ENCODE measurements at regions not wholly inside any gene's neighbourhood (a gene's known extent, or its start where the extent isn't known, plus 50 kb on each side); places are given as distances from the start of the nearest gene placed in this dataset.

DNA sequence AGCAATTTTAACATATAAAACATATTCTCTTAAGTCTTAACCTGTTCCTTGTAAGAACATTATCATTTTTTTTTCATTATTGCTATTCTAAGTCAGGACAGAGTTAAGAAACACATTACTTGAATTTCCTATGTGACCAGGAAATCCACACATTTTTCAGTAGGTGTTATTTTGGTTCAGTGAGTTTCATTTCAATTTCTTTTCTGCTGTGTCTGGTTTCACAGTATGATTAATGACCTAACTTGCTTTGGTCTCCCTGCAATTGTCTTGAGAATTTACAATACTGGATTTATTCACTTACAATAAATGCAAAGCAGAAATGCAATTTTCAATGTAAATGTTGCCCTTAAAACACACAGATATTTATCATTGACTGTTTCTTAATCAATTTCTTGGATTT is 396.9 kb upstream of the TMTC1 start:
- no peaks in the 10 kb centered on the region for H3K36me3 ChIP-seq
- H3K4me3 ChIP-seq = no peak overlapping the region
- TF ChIP-seq, protein P1, sequence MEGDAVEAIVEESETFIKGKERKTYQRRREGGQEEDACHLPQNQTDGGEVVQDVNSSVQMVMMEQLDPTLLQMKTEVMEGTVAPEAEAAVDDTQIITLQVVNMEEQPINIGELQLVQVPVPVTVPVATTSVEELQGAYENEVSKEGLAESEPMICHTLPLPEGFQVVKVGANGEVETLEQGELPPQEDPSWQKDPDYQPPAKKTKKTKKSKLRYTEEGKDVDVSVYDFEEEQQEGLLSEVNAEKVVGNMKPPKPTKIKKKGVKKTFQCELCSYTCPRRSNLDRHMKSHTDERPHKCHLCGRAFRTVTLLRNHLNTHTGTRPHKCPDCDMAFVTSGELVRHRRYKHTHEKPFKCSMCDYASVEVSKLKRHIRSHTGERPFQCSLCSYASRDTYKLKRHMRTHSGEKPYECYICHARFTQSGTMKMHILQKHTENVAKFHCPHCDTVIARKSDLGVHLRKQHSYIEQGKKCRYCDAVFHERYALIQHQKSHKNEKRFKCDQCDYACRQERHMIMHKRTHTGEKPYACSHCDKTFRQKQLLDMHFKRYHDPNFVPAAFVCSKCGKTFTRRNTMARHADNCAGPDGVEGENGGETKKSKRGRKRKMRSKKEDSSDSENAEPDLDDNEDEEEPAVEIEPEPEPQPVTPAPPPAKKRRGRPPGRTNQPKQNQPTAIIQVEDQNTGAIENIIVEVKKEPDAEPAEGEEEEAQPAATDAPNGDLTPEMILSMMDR (IDR thresholded peaks at IDR 0.05 in 4 of 5, conservative IDR thresholded peaks at IDR 0.05 in 1 of 5) = no peak
- no peak for TF ChIP-seq POLR2A (IDR thresholded peaks at IDR 0.05)
- intact Hi-C loops (cut with DNase I; ENCODE audit: low total_unique reads) (no loop called here), in situ Hi-C loops (cut with MboI; ENCODE audit: low sequenced_read_pairs in 4 of 4) (no loop called here)
- no peaks in the 10 kb centered on the region for H3K9me3 ChIP-seq
- no peaks in the 10 kb centered on the region for H3K27me3 ChIP-seq
- no peak for ATAC-seq
- no peaks in the 10 kb centered on the region for H3K4me1 ChIP-seq
- H3K27ac ChIP-seq = no peak overlapping the region
- no peak for DNase-seq

DNA sequence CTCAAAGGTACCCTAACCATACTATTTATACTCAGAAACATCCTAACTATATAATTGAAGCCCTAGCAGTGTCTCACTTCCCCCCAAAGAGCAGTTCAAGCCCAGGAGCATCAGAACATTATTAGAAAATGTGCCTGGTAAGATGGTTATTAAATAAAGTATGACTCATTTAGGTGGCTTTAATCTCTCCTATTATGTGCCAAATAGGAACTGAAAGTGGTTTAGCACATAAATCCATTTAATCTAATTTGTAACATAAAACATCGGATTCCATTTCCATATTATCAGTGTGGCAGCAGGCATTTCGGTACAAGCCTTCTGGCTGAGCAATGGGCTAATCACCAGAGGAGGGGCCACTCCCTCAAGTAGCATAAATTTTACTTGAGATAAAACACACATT is 395.2 kb upstream of the TMTC1 start:
- in situ Hi-C loops (cut with MboI; ENCODE audit: low sequenced_read_pairs in 4 of 4) = no loop called here
- H3K27ac ChIP-seq = no peak overlapping the region
- no peaks in the 10 kb centered on the region for H3K27me3 ChIP-seq
- DNase-seq (no peak), ATAC-seq (no peak)
- H3K9me3 ChIP-seq = no peaks in the 10 kb centered on the region
- intact Hi-C loops (cut with DNase I; ENCODE audit: low total_unique reads) = no loop called here
- H3K4me3 ChIP-seq = no peak overlapping the region
- TF ChIP-seq POLR2A (IDR thresholded peaks at IDR 0.05) = no peak
- TF ChIP-seq, protein P1 (IDR thresholded peaks at IDR 0.05 in 4 of 5, conservative IDR thresholded peaks at IDR 0.05 in 1 of 5) = no peak
- H3K4me1 ChIP-seq = no peaks in the 10 kb centered on the region
- H3K36me3 ChIP-seq = no peaks in the 10 kb centered on the region

DNA sequence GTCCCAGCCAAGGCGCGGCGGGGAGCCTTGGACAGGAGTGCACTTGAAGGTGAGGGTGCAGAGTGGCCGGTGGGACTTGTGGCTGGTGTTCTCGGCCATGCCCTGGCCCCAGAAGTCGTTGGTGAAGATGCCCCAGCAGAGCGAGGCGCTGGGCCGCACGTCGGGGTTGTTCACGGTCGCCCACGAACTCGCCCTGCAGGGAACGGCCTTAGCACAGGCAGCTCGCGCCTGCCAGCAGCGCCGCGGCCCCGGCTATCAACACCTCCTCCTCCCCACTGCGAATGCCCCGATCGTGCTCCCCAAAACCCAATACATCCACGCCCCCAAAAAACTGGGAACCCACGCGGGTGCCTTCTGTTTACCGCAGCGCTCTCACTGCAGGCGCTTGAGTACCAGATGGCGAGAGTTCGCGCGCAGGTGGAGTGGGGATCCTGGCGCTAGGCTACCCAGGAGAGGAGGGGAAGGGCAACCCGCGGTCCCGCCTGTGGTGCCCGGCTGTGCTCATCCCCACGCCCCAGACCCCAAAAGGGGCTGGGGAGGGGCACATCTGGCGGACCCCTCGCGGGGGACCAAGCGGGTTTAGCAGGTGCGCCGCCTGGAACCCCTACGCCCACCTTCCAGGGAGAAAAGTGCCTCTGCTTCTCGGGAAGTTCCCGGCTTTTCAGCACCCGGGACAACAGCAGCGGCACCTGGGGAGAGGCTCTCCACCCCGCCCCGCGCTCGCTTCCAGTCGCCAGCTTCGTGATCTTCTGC is 386.3 kb upstream of the TMTC1 start:
- no peaks in the 10 kb centered on the region for H3K9me3 ChIP-seq
- ATAC-seq (no peak), DNase-seq (no peak)
- intact Hi-C loops (cut with DNase I; ENCODE audit: low total_unique reads) (no loop called here), in situ Hi-C loops (cut with MboI; ENCODE audit: low sequenced_read_pairs in 4 of 4) (no loop called here)
- TF ChIP-seq, protein P1 (IDR thresholded peaks at IDR 0.05 in 4 of 5, conservative IDR thresholded peaks at IDR 0.05 in 1 of 5) = no peak
- TF ChIP-seq POLR2A (IDR thresholded peaks at IDR 0.05) = no peak
- H3K36me3 ChIP-seq = no peaks in the 10 kb centered on the region
- H3K27ac ChIP-seq = no peak overlapping the region
- H3K4me1 ChIP-seq = no peaks in the 10 kb centered on the region
- H3K27me3 ChIP-seq = peaks cover 0 to 17% (median 2%) of the 10 kb centered on the region in 3 donors
- H3K4me3 ChIP-seq = no peak overlapping the region

DNA sequence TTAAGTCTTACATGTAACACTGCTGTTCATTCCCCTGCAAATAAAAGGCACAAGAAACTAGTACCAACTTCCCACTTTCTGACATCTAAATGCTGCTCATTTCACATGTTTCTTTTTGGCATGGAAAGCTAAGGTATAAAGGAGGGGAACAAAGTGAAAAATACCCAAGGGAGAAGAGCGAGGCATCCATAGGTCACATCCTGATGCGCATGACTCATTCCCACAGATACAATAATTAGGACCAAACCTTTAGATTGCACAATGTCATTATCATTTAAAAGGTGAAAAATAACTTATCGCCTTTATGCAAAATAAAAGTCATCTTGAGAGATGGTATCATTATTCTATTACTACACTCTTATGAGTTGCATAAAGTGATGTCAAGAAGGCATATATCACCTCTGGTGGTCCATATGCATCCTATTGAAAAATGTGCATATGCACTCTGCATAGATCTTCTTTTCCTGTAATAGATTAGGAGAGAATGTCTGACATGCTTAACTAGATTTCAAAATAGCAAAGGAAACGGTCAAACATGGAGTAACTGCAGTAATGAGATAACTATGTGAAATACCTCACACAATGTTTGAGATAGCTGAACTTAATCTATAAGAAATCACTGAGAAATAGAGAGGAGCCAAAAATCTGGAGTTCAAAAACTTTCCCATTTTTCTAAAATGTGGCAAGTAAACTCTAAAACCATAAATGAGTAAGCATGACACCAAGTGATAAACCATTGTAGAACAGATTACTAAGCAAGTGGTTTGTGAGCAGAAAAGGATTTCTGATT is 382.5 kb upstream of the TMTC1 start:
- ATAC-seq = no peak
- in situ Hi-C loops (cut with MboI; ENCODE audit: low sequenced_read_pairs in 4 of 4) (no loop called here), intact Hi-C loops (cut with DNase I; ENCODE audit: low total_unique reads) (no loop called here)
- DNase-seq = no peak
- peaks cover 0 to 17% (median 2%) of the 10 kb centered on the region in 3 donors for H3K27me3 ChIP-seq
- TF ChIP-seq, protein P1 (IDR thresholded peaks at IDR 0.05 in 4 of 5, conservative IDR thresholded peaks at IDR 0.05 in 1 of 5) = no peak
- TF ChIP-seq POLR2A (IDR thresholded peaks at IDR 0.05) = no peak
- no peaks in the 10 kb centered on the region for H3K36me3 ChIP-seq
- H3K9me3 ChIP-seq = no peaks in the 10 kb centered on the region
- no peak overlapping the region for H3K4me3 ChIP-seq
- no peaks in the 10 kb centered on the region for H3K4me1 ChIP-seq
- no peak overlapping the region for H3K27ac ChIP-seq
